Psoas muscle (tissue), 7 donors: ENCODE measurements at regions not wholly inside any gene's neighbourhood (a gene's known extent, or its start where the extent isn't known, plus 50 kb on each side); places are given as distances from the start of the nearest gene placed in this dataset.
A peak's percentile ranks its signal among the peaks of the same experiment; 100 is the strongest.
"Not testable (repeated sequence)": the region's sequence is repeated elsewhere in the genome, so short reads cannot be mapped to it uniquely, and the experiment has no call there.

ENCODE experiments used
- ATAC-seq, 4 donors: fragments of 200-7000 bp; cut with Tn5 transposase; one replicate each; pipeline ENCODE4 v1.9.1; 2020; ENCODE audit warnings: moderate library complexity in 3 of 4, mild to moderate bottlenecking in 2 of 4
- DNase-seq, 2 donors: peaks; one replicate each; pipeline ENCODE4 v3.0.0-alpha.2; 2020
- H3K27ac ChIP-seq: fragments of 200-600 bp; one replicate; pipeline ENCODE4 v1.8.0; 2022
- H3K27me3 ChIP-seq, 3 donors: fragments of 200-600 bp in 1 of 3; one replicate each; pipeline versions ENCODE4 v1.6.1 to v1.8.0; 2013 to 2022; ENCODE audit warnings: low read length in 2 of 3, mild to moderate bottlenecking in 2 of 3, moderate library complexity in 1 of 3; ENCODE audit not compliant: insufficient read depth in 3 of 3
- H3K36me3 ChIP-seq, 2 donors: fragments of 200-600 bp in 1 of 2; one replicate each; pipeline versions ENCODE4 v1.6.1 to v1.8.0; 2013 to 2022; ENCODE audit warnings: low read depth in 1 of 2, mild to moderate bottlenecking in 1 of 2, moderate library complexity in 1 of 2; ENCODE audit not compliant: insufficient read depth in 1 of 2
- H3K4me1 ChIP-seq: fragments of 200-600 bp; one replicate; pipeline ENCODE4 v1.8.0; 2022
- H3K4me3 ChIP-seq: fragments of 200-600 bp; one replicate; pipeline ENCODE4 v1.8.0; 2022; ENCODE audit warnings: mild to moderate bottlenecking
- H3K9me3 ChIP-seq: fragments of 200-600 bp; one replicate; pipeline ENCODE4 v1.8.0; 2022
- CTCF ChIP-seq: fragments of 200-600 bp; IDR thresholded peaks from one replicate; pipeline ENCODE4 v1.8.0; 2022; ENCODE audit warnings: antibody characterized with exemption
- whole genome bisulfite sequencing, 3 donors: extraction: QIAGEN DNeasy Blood & Tissue Kit; methylation state at CpG; one replicate each; pipeline versions ENCODE4 v1.1.6 to v1.1.7; 2013; 5-methylcytosine and 5-hydroxymethylcytosine counted together
- intact Hi-C, 2 donors: fragments of 100-400 bp; cut with DNase I; formaldehyde crosslinking; loops; one replicate each; pipeline versions ENCODE4 v1.11.0 to v1.14.2; 2022
- donor health status: healthy with polysubstance abuse.
- donor health status: DM: no; HTN: no; CAD: no; lungs with moderate emphysema.
- donor health status: Bipolar disorder and iron deficiency.
- donor health status: healthy.
- donor health status: DM: yes; HTN: yes; CAD: no.
- donor health status: DM: no; HTN: no; CAD: no.
- donor health status: DM: yes; HTN: yes; CAD: no.

- H3K36me3 ChIP-seq = no peaks in the 10 kb centered on the region
- no peak overlapping the region for H3K27ac ChIP-seq
- TF ChIP-seq CTCF = no peak
- intact Hi-C loops = no loop called here
- DNase-seq = no peak
- H3K27me3 ChIP-seq = no peaks in the 10 kb centered on the region
- ATAC-seq = no peak
- H3K4me1 ChIP-seq = no peaks in the 10 kb centered on the region
- no peak overlapping the region for H3K4me3 ChIP-seq
- WGBS, 3 donors = 80 to 82% (median 81%) methylated on average over 5 of the region's 5 CpGs
- H3K9me3 ChIP-seq = no peaks in the 10 kb centered on the region
Observed at GRCh38 chr5:57358796-57359592, 123.6 kb downstream of the ACTBL2 start.

GRCh38 chr5:57356850-57357249, 125.8 kb downstream of the ACTBL2 start:
- H3K9me3 ChIP-seq, H3K36me3 ChIP-seq, ATAC-seq, H3K4me1 ChIP-seq, H3K27ac ChIP-seq, H3K27me3 ChIP-seq, DNase-seq, intact Hi-C loops, H3K4me3 ChIP-seq: not testable (repeated sequence)
- WGBS, 3 donors = 85 to 97% (median 95%) methylated on average over 6 to 12 of the region's 16 CpGs

GRCh38 chr5:57349214-57349613, 133.4 kb downstream of the ACTBL2 start:
- Histone ChIP-seq H3K27ac (no peak overlapping the region), H3K4me1 (no peaks in the 10 kb centered on the region), H3K4me3 (no peak overlapping the region), H3K9me3 (no peaks in the 10 kb centered on the region), H3K27me3 (no peaks in the 10 kb centered on the region), H3K36me3 (no peaks in the 10 kb centered on the region)
- intact Hi-C loops = no loop called here
- no peak for DNase-seq
- no peak for TF ChIP-seq CTCF
- peak in 1 of 4 donors; percentile 43 for ATAC-seq
- 18 to 49% (median 38%) methylated on average over 1 of the region's 1 CpG for WGBS, 3 donors

- no peak overlapping the region for H3K27ac ChIP-seq
- no peaks in the 10 kb centered on the region for H3K36me3 ChIP-seq
- DNase-seq (no peak), ATAC-seq (peak in 3 of 4 donors; percentile 58 to 82 (median 67))
- no peaks in the 10 kb centered on the region for H3K4me1 ChIP-seq
- no peaks in the 10 kb centered on the region for H3K27me3 ChIP-seq
- TF ChIP-seq CTCF = no peak
- WGBS, 3 donors = 7 to 13% (median 9%) methylated on average over 7 of the region's 7 CpGs
- no peaks in the 10 kb centered on the region for H3K9me3 ChIP-seq
- H3K4me3 ChIP-seq = peak overlapping the region; percentile 8
- intact Hi-C loops = no loop called here
Observed at GRCh38 chr5:57348376-57349140, 134.1 kb downstream of the ACTBL2 start.

GRCh38 chr5:57346328-57346727, 136.3 kb downstream of the ACTBL2 start:
- intact Hi-C loops = no loop called here
- WGBS, 3 donors = 90 to 92% (median 91%) methylated on average over 2 of the region's 2 CpGs
- no peak overlapping the region for H3K27ac ChIP-seq
- H3K27me3 ChIP-seq = no peaks in the 10 kb centered on the region
- no peak for TF ChIP-seq CTCF
- no peak overlapping the region for H3K4me3 ChIP-seq
- no peaks in the 10 kb centered on the region for H3K36me3 ChIP-seq
- ATAC-seq (no peak), DNase-seq (no peak)
- no peaks in the 10 kb centered on the region for H3K9me3 ChIP-seq
- no peaks in the 10 kb centered on the region for H3K4me1 ChIP-seq
